ENCODE measurements at regions not wholly inside any gene's neighbourhood (a gene's known extent, or its start where the extent isn't known, plus 50 kb on each side); places are given as distances from the start of the nearest gene placed in this dataset.

- no peaks in the 10 kb centered on the region for H3K27me3 ChIP-seq (ENCODE audit: low read length)
- H3K79me2 ChIP-seq (ENCODE audit: insufficient read depth, low read length): no peaks in the 10 kb centered on the region
- H3K9me3 ChIP-seq (ENCODE audit: insufficient read depth, low read length): peaks cover 10% of the 10 kb centered on the region; the same call in 1 of the 2 replicates
- TF ChIP-seq, protein P1, sequence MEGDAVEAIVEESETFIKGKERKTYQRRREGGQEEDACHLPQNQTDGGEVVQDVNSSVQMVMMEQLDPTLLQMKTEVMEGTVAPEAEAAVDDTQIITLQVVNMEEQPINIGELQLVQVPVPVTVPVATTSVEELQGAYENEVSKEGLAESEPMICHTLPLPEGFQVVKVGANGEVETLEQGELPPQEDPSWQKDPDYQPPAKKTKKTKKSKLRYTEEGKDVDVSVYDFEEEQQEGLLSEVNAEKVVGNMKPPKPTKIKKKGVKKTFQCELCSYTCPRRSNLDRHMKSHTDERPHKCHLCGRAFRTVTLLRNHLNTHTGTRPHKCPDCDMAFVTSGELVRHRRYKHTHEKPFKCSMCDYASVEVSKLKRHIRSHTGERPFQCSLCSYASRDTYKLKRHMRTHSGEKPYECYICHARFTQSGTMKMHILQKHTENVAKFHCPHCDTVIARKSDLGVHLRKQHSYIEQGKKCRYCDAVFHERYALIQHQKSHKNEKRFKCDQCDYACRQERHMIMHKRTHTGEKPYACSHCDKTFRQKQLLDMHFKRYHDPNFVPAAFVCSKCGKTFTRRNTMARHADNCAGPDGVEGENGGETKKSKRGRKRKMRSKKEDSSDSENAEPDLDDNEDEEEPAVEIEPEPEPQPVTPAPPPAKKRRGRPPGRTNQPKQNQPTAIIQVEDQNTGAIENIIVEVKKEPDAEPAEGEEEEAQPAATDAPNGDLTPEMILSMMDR (IDR thresholded peaks at IDR 0.05; ENCODE audit: insufficient read depth, low read length, poor library complexity, severe bottlenecking): no peak
- no peak for TF ChIP-seq EZH2phosphoT487 (conservative IDR thresholded peaks at IDR 0.05; ENCODE audit: low read length)
- H3K27ac ChIP-seq (ENCODE audit: low read depth, low read length): no peak overlapping the region
- no peaks in the 10 kb centered on the region for H4K20me1 ChIP-seq (ENCODE audit: low read depth, low read length)
- H3K4me3 ChIP-seq (ENCODE audit: insufficient read depth, low read length, poor library complexity, severe bottlenecking): no peak overlapping the region
- no peak overlapping the region for H2AFZ ChIP-seq (ENCODE audit: low read depth, low read length, severe bottlenecking)
- H3K9me2 ChIP-seq (replicated peaks; ENCODE audit: insufficient read depth, low read length): no peaks in the 10 kb centered on the region
- no peak overlapping the region for H3K9ac ChIP-seq (ENCODE audit: low read length)
- H3F3A ChIP-seq (ENCODE audit: insufficient read depth): no peaks in the 10 kb centered on the region
- H3K4me2 ChIP-seq (ENCODE audit: low read depth, low read length, poor library complexity, severe bottlenecking): no peak overlapping the region
- no peaks in the 10 kb centered on the region for H3K36me3 ChIP-seq (ENCODE audit: low read length)
Measured at GRCh38 chr10:53223851-53224250, 451.3 kb upstream of the MBL2 start.

DNA sequence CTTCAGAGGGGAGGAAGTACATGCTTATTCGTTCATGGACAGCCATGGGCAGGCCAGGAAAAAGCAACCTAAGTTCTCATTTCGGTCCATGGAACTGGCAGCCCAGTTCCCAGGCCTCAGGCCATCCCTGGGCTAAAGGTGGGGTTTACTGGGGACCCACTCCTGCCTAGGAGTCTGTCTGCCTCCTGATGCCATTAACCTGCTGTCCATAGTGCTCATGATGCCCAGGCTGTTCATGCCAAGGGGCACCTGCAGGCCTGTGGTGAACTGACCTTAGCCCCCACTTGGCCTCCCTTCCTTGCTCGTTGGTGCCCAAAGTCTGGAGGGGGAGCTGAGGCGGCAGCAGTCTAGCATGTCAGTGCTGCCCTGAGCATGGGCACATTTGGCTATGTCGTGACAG lies 450.2 kb upstream of the MBL2 start:
- H3K27ac ChIP-seq (ENCODE audit: low read depth, low read length): no peak overlapping the region
- TF ChIP-seq EZH2phosphoT487 (conservative IDR thresholded peaks at IDR 0.05; ENCODE audit: low read length): no peak
- TF ChIP-seq, protein P1 (IDR thresholded peaks at IDR 0.05; ENCODE audit: insufficient read depth, low read length, poor library complexity, severe bottlenecking): no peak
- H2AFZ ChIP-seq (ENCODE audit: low read depth, low read length, severe bottlenecking): no peak overlapping the region
- H3K9ac ChIP-seq (ENCODE audit: low read length): no peak overlapping the region
- H3F3A ChIP-seq (ENCODE audit: insufficient read depth): no peaks in the 10 kb centered on the region
- H4K20me1 ChIP-seq (ENCODE audit: low read depth, low read length): no peaks in the 10 kb centered on the region
- H3K9me3 ChIP-seq (ENCODE audit: insufficient read depth, low read length): peaks cover 10% of the 10 kb centered on the region; the same call in 1 of the 2 replicates
- no peak overlapping the region for H3K4me2 ChIP-seq (ENCODE audit: low read depth, low read length, poor library complexity, severe bottlenecking)
- H3K79me2 ChIP-seq (ENCODE audit: insufficient read depth, low read length): no peaks in the 10 kb centered on the region
- no peaks in the 10 kb centered on the region for H3K27me3 ChIP-seq (ENCODE audit: low read length)
- no peak overlapping the region for H3K4me3 ChIP-seq (ENCODE audit: insufficient read depth, low read length, poor library complexity, severe bottlenecking)
- no peaks in the 10 kb centered on the region for H3K36me3 ChIP-seq (ENCODE audit: low read length)
- no peaks in the 10 kb centered on the region for H3K9me2 ChIP-seq (replicated peaks; ENCODE audit: insufficient read depth, low read length)

DNA sequence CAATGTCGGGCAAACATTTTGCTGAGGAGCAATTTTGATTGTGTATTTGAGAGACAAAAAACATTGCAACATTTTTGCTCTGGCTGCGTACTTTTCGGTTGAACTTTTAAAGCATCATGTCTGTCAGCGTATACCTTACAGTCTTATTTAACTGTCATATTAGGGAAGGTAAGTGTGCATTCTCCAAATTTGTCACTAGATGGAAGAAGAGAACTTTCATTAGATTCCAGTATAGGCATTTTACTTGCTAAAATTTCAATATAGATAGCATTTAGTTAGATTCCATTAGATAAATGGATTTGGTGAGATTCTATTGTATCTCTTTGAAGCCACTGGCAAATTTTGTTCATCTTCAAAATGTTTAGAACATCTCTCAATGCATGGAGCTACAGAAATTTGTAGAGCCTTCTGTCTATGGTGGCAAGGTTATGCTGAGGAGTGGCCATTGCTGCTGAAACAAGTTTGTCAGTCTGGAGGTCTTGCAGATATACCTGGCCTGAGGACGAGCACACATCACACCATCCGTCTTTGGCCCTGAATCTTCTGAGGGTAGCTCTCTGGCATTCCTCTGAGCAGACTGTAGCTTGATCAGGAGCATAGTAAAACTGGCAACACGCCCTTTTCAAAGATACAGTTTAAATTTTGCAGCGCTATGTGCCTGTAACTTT lies 437.5 kb upstream of the MBL2 start:
- Histone ChIP-seq H3K9me2 (replicated peaks; ENCODE audit: insufficient read depth, low read length) (no peaks in the 10 kb centered on the region), H2AFZ (ENCODE audit: low read depth, low read length, severe bottlenecking) (no peak overlapping the region), H3K79me2 (ENCODE audit: insufficient read depth, low read length) (no peaks in the 10 kb centered on the region), H3K36me3 (ENCODE audit: low read length) (no peaks in the 10 kb centered on the region), H3K27me3 (ENCODE audit: low read length) (no peaks in the 10 kb centered on the region), H3K4me3 (ENCODE audit: insufficient read depth, low read length, poor library complexity, severe bottlenecking) (no peak overlapping the region), H3K9ac (ENCODE audit: low read length) (no peak overlapping the region), H3K9me3 (ENCODE audit: insufficient read depth, low read length) (no peaks in the 10 kb centered on the region), H3F3A (ENCODE audit: insufficient read depth) (no peaks in the 10 kb centered on the region), H3K27ac (ENCODE audit: low read depth, low read length) (no peak overlapping the region), H3K4me2 (ENCODE audit: low read depth, low read length, poor library complexity, severe bottlenecking) (no peak overlapping the region), H4K20me1 (ENCODE audit: low read depth, low read length) (no peaks in the 10 kb centered on the region)
- TF ChIP-seq EZH2phosphoT487 (conservative IDR thresholded peaks at IDR 0.05; ENCODE audit: low read length): no peak
- TF ChIP-seq, protein P1 (IDR thresholded peaks at IDR 0.05; ENCODE audit: insufficient read depth, low read length, poor library complexity, severe bottlenecking): no peak

Measured in SU-DHL-6 (cell line).